HG03196 (cell line): ENCODE measurements at regions not wholly inside any gene's neighbourhood (a gene's known extent, or its start where the extent isn't known, plus 50 kb on each side); places are given as distances from the start of the nearest gene placed in this dataset.
"Not testable (repeated sequence)": the region's sequence is repeated elsewhere in the genome, so short reads cannot be mapped to it uniquely, and the experiment has no call there.

Source experiments
- ATAC-seq: cut with Tn5 transposase; IDR thresholded peaks from one replicate; pipeline ENCODE4 v1.9.1; 2021; ENCODE audit not compliant: unreplicated experiment

DNA sequence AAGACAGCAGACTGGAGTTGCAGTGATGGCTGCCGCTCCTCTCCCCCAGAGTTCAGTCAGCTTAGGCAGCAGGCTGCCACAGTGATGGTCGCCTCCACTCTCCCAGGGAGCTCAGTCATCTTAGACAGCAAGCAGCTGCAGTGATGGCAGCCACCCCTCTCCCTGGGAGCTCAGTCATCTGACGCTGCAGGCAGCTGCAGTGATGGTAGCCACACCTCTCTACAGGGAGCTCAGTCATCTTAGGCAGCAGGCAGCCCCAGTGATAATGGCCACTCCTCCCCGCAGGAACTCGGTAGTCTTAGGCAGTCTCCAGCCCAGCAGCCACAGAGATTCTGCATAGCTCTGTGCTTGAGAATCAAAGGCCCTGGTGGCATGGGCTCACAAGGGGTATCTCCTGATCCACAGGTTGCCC, 582.7 kb downstream of the DTWD2 start:
- no peak for ATAC-seq

DNA sequence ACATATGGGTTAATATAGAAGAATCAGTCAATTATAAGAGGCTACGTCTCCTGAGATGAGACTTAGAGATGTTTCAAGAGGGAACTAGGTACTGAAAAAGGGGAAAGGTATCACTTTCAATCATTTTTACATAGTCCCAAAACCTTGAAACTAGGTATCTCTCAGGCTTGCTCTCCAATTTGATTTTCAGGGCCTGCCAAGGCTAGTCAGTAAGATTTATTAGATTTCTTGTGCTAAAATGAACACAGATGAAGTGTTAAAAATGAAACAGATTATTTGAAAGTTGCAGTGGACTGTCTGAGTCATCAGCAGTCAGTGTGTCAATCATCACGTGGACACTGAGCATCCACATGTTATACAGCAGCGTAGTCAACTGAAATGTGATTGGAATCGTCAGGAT, 591.1 kb downstream of the DTWD2 start:
- ATAC-seq, result no peak

- no peak for ATAC-seq
Observed at GRCh38 chr5:118392491-118392890, 595.9 kb downstream of the DTWD2 start.

GRCh38 chr5:118382931-118383330, 605.4 kb downstream of the DTWD2 start:
- not testable (repeated sequence) for ATAC-seq

DNA sequence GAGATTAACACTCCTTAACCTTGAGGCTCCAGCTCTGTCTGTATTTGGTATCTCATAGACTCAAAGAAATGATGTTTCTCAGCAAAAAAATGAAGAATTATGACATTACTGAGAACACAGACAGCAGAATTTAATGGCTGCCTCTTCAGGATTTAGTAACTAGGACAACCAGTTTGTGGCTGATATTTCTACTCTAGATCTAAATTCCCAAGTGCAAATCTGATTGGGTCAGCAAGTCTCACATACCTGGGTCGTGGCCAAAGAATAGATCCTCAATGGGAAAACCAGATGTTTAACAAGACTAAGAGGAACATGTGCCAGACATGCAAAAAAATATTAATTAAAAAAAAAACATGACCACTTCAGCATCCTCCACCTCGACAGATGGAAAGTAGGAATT, 608.9 kb downstream of the DTWD2 start:
- no peak for ATAC-seq

GRCh38 chr5:118378959-118379358, 609.4 kb downstream of the DTWD2 start:
- no peak for ATAC-seq

GRCh38 chr5:118377420-118377819, 610.9 kb downstream of the DTWD2 start:
- ATAC-seq, result no peak

DNA sequence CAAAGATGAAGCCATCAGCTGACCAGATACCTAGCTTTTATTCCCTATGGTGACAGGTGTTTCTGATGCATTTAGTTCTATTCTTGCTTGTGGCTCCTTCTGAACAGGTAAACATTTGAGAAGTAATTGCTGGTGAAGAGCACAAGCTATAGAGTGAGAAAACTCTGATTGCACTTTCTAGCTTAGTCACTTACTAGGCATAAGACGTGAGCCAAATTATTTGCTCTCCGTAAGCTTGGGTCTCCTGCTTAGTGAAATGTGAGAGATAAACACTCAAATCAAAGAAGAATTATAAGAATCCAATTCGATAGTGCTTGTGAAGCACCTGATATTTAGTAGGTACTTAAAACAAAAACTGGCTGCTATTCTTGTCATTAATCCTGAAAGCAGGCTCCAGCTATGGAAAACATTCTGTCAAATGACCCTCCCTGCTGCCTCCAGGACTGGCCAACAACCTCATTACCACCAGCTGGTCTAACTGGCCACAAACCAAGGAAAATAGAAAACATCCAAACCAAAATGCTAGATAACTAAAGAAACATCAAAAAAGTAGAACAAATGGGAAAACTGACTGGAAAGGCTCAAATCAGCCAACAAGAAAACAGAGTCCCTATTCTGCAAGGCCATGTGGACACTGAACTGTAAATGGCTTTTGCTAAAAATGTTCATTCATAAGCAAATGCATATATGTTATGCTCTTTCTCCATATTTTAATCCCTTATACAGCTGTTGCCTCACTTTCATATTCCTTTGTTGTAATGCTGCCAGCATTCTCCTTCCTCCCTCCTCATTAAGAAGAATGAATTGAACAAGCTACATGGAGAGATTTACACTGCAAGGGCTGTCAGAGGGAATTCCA, 616.1 kb downstream of the DTWD2 start:
- no peak for ATAC-seq

GRCh38 chr5:118366429-118366828, 621.9 kb downstream of the DTWD2 start:
- ATAC-seq, result no peak

DNA sequence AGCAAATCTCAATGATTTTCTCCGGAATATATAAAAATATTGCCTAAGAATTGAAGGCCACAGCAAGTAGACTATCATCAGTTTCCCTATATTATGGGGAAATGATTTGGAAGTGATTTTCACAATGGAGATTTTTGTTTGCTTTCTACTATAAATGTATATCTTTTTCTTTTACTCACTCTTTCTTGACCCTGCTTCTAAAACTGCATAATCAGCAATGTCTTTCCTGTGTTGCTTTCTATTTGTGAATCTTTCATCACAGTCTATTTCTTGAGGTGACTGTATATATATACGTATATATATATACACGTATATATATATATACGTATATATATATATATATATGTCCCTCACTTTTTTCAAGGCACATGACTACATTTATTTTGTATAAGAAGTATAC, 622.6 kb downstream of the DTWD2 start:
- no peak for ATAC-seq

DNA sequence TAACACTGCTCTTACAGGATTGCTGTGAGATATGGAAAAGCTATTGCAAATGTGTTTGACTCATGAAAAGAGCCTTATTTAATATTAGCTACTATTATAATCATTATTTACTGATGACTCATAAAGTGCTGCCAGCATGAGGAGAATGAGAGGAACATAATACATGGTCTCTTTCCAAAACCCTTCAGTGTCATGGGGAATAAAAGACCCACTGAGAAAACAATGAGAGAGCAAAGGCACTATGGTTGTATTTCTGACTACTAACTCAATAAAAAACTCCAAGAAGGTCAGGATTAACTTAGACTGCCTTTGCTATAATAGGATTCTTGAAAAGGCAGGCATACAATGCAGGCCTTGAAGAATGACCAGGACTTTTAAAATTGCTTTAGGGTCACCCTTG, 633.5 kb downstream of the DTWD2 start:
- ATAC-seq, result no peak

GRCh38 chr5:118353970-118354369, 634.4 kb downstream of the DTWD2 start:
- no peak for ATAC-seq

- no peak for ATAC-seq
Observed at GRCh38 chr5:118336468-118336867, 651.9 kb downstream of the DTWD2 start.

GRCh38 chr5:118327389-118327788, 661.0 kb downstream of the DTWD2 start:
- no peak for ATAC-seq

DNA sequence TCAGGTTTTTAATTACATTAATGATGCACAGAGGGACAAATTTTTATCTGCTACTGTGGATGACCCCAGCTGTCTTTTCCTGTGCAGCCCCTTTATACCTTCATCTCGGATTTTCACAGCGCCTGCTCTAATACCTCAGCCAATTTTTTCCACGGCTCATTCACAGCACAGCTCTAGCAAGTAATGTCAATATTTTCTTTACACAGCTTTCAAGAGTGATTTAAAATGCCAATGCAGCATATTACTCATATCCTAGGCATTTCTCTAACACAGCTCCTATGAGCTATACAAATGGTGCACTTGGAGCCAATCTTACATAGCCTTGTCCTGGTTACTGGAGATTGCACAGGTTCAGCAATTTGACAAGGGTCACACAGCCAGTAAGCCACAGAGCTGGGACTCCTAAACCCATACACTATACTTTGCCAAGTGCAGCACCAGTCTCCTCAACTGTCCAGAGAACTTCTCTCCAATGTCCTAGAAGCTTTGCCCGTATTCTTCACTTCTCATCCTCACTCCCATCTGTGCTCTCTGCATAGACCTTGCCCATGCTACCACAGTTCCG, 661.8 kb downstream of the DTWD2 start:
- ATAC-seq, result no peak

DNA sequence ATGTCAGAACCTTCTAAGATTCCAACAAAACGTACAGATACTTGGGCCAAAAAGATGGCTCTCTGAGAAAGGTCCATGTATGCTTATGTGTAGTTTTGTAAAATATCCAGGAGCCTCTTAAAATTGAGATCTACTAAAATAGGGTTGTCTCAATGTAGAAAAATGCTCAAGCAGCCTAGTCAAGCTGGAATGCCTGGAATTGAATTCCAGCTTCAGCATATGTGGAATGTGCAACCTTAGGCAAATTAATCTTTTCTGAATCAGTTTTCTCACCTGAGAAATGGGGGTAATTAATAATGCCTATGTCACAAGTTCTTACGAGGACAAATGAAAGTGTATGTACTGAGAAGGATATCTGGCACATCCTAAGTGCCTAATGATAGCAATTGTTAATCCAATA, 662.4 kb downstream of the DTWD2 start:
- no peak for ATAC-seq

GRCh38 chr5:118323723-118324122, 664.6 kb downstream of the DTWD2 start:
- ATAC-seq, result not testable (repeated sequence)

GRCh38 chr5:118321081-118321480, 667.3 kb downstream of the DTWD2 start:
- ATAC-seq, result no peak

DNA sequence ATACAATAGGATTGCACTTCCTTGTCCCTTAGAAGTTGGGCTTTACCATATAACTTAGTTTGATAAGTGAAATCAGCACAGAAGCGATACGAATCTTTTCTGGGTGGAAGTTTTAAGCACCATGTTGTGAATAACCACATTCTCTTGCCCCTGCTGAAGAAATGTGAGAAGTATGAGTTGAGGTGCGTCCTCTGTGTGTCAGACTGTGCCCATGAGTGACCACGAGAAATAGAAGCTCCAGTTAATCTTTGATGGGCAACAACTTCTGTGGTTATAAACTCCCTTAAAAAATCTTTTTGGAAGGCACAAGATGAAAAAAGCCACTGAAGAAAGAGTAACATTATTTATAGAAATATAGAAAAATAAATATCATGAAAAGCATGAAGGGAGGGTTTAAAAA, 668.2 kb downstream of the DTWD2 start:
- no peak for ATAC-seq

DNA sequence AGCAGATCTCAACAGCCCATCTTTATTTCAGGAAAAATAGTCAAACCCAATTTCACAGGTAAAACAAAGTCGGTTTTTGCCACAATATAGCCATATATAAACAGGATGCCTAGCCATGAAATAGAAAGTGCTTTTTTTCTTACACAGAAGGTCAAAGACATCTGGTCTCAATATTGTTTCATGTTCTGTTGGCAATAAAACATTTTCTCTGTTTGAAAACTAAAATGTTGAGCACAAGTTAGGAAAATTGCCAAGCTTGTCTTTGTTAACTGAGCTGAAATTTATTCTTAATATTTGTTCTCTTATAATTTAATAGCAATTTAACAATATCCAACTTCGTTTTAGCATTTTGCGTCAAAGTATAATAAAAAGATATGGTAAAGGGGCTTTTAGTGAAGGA, 673.4 kb downstream of the DTWD2 start:
- no peak for ATAC-seq

GRCh38 chr5:118311103-118311819, 677.1 kb downstream of the DTWD2 start:
- no peak for ATAC-seq

GRCh38 chr5:118310401-118310800, 677.9 kb downstream of the DTWD2 start:
- ATAC-seq, result no peak
